ENCODE measurements at regions not wholly inside any gene's neighbourhood (a gene's known extent, or its start where the extent isn't known, plus 50 kb on each side); places are given as distances from the start of the nearest gene placed in this dataset.

- H3K27ac ChIP-seq: no peak overlapping the region
- no peak overlapping the region for H3K9ac ChIP-seq
- H3K27me3 ChIP-seq (ENCODE audit: control insufficient read depth, insufficient read depth, low read length): no peaks in the 10 kb centered on the region
- no peak overlapping the region for H3K4me3 ChIP-seq (ENCODE audit: low read depth, low read length)
- no peak overlapping the region for H2AFZ ChIP-seq
- no peaks in the 10 kb centered on the region for H3K36me3 ChIP-seq (ENCODE audit: control insufficient read depth, insufficient read depth, low read length)
- H3K9me3 ChIP-seq (ENCODE audit: control insufficient read depth, low read length): no peaks in the 10 kb centered on the region
- H3K79me2 ChIP-seq: no peaks in the 10 kb centered on the region
- TF ChIP-seq, protein P1, sequence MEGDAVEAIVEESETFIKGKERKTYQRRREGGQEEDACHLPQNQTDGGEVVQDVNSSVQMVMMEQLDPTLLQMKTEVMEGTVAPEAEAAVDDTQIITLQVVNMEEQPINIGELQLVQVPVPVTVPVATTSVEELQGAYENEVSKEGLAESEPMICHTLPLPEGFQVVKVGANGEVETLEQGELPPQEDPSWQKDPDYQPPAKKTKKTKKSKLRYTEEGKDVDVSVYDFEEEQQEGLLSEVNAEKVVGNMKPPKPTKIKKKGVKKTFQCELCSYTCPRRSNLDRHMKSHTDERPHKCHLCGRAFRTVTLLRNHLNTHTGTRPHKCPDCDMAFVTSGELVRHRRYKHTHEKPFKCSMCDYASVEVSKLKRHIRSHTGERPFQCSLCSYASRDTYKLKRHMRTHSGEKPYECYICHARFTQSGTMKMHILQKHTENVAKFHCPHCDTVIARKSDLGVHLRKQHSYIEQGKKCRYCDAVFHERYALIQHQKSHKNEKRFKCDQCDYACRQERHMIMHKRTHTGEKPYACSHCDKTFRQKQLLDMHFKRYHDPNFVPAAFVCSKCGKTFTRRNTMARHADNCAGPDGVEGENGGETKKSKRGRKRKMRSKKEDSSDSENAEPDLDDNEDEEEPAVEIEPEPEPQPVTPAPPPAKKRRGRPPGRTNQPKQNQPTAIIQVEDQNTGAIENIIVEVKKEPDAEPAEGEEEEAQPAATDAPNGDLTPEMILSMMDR (IDR thresholded peaks at IDR 0.05): no peak
- H3K4me1 ChIP-seq: no peaks in the 10 kb centered on the region
- no peak overlapping the region for H3K4me2 ChIP-seq (ENCODE audit: low read length)
These were observed 644.5 kb upstream of the HS3ST5 start for GRCh38 chr6:114987281-114987680.

- H3K79me2 ChIP-seq: no peaks in the 10 kb centered on the region
- no peaks in the 10 kb centered on the region for H3K36me3 ChIP-seq (ENCODE audit: control insufficient read depth, insufficient read depth, low read length)
- no peaks in the 10 kb centered on the region for H3K27me3 ChIP-seq (ENCODE audit: control insufficient read depth, insufficient read depth, low read length)
- no peak overlapping the region for H3K9ac ChIP-seq
- no peak overlapping the region for H3K4me3 ChIP-seq (ENCODE audit: low read depth, low read length)
- H2AFZ ChIP-seq: no peak overlapping the region
- no peak overlapping the region for H3K27ac ChIP-seq
- TF ChIP-seq, protein P1 (IDR thresholded peaks at IDR 0.05): no peak
- no peak overlapping the region for H3K4me2 ChIP-seq (ENCODE audit: low read length)
- H3K4me1 ChIP-seq: no peaks in the 10 kb centered on the region
- no peaks in the 10 kb centered on the region for H3K9me3 ChIP-seq (ENCODE audit: control insufficient read depth, low read length)
These were observed 612.5 kb upstream of the HS3ST5 start for GRCh38 chr6:114955363-114955762.

- Histone ChIP-seq H3K79me2 (no peaks in the 10 kb centered on the region), H3K27ac (no peak overlapping the region), H3K4me3 (ENCODE audit: low read depth, low read length) (no peak overlapping the region), H3K4me1 (no peaks in the 10 kb centered on the region), H3K27me3 (ENCODE audit: control insufficient read depth, insufficient read depth, low read length) (no peaks in the 10 kb centered on the region), H3K9ac (no peak overlapping the region), H3K4me2 (ENCODE audit: low read length) (no peak overlapping the region), H3K9me3 (ENCODE audit: control insufficient read depth, low read length) (no peaks in the 10 kb centered on the region), H2AFZ (no peak overlapping the region), H3K36me3 (ENCODE audit: control insufficient read depth, insufficient read depth, low read length) (no peaks in the 10 kb centered on the region)
- TF ChIP-seq, protein P1 (IDR thresholded peaks at IDR 0.05): no peak
These were observed 609.4 kb upstream of the HS3ST5 start for GRCh38 chr6:114952229-114952628.

DNA sequence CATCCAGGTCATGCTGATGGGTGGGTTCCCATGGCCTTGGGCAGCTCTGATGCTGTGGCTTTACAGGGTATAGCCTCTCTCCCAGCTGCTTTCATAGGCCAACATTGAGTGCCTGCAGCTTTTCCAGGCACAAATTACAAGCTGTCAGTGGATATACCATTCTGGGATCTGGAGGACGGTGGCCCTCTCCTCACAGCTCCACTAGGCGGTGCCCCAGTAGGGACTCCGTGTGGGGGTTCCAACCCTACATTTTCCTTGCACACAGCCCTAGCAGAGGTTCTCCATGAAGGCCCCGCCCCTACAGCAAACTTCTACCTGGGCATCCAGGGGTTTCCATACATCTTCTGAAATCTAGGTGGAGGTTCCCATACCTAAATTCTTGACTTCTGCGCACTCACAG is 602.6 kb upstream of the HS3ST5 start:
- Histone ChIP-seq H3K4me3 (ENCODE audit: low read depth, low read length) (no peak overlapping the region), H3K36me3 (ENCODE audit: control insufficient read depth, insufficient read depth, low read length) (no peaks in the 10 kb centered on the region), H3K4me1 (no peaks in the 10 kb centered on the region), H2AFZ (no peak overlapping the region), H3K9ac (no peak overlapping the region), H3K4me2 (ENCODE audit: low read length) (no peak overlapping the region), H3K27me3 (ENCODE audit: control insufficient read depth, insufficient read depth, low read length) (no peaks in the 10 kb centered on the region), H3K27ac (no peak overlapping the region), H3K79me2 (no peaks in the 10 kb centered on the region), H3K9me3 (ENCODE audit: control insufficient read depth, low read length) (no peaks in the 10 kb centered on the region)
- TF ChIP-seq, protein P1 (IDR thresholded peaks at IDR 0.05): no peak

DNA sequence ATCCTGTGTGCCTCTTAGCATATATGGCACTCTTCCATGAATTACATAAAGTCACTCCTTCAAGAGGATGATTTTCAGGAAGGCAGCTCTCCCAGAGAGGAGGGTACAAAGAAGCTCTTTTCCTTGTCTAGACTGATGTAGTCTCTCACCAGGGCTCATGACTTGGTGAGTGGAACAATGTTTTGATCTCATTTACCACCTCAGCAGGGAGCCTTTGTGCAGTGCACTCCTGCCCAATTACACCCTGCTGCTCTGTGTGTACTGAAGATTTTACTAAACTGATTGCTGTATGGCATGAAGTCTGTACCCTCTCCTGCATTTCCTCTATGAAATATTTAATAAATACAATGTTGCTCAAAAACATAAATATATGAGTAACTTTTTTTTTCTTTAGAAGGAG is 598.3 kb upstream of the HS3ST5 start:
- Histone ChIP-seq H3K36me3 (ENCODE audit: control insufficient read depth, insufficient read depth, low read length) (no peaks in the 10 kb centered on the region), H3K4me2 (ENCODE audit: low read length) (no peak overlapping the region), H3K27ac (no peak overlapping the region), H3K79me2 (no peaks in the 10 kb centered on the region), H3K27me3 (ENCODE audit: control insufficient read depth, insufficient read depth, low read length) (no peaks in the 10 kb centered on the region), H3K9me3 (ENCODE audit: control insufficient read depth, low read length) (no peaks in the 10 kb centered on the region), H3K4me3 (ENCODE audit: low read depth, low read length) (no peak overlapping the region), H2AFZ (no peak overlapping the region), H3K4me1 (no peaks in the 10 kb centered on the region), H3K9ac (no peak overlapping the region)
- TF ChIP-seq, protein P1 (IDR thresholded peaks at IDR 0.05): no peak
